HL-60 (cell line): ENCODE measurements at regions not wholly inside any gene's neighbourhood (a gene's known extent, or its start where the extent isn't known, plus 50 kb on each side); places are given as distances from the start of the nearest gene placed in this dataset.

ENCODE experiments used
- DNase-seq, 2 experiments: peaks; one replicate each; pipeline ENCODE4 v3.0.0-alpha.2; 2010 to 2020; ENCODE audit warnings: low read depth in 1 of 2, low spot score in 1 of 2
- H3K27ac ChIP-seq: fragments of 250-450 bp; sonication (Bioruptor Pico); replicated peaks from 2 replicates; pipeline ENCODE4 v1.5.1; 2020; ENCODE audit warnings: mild to moderate bottlenecking, moderate library complexity
- H3K27me3 ChIP-seq: fragments of 250-450 bp; sonication (Bioruptor Pico); 2 replicates; pipeline ENCODE4 v1.5.1; 2021; ENCODE audit warnings: mild to moderate bottlenecking, moderate library complexity; ENCODE audit not compliant: insufficient read depth, poor library complexity, severe bottlenecking
- H3K4me3 ChIP-seq: replicated peaks from 2 replicates; pipeline ENCODE4 v1.5.1; 2011; ENCODE audit warnings: mild to moderate bottlenecking, control low read depth, low read length; ENCODE audit not compliant: insufficient read depth
- GABPA ChIP-seq: IDR thresholded peaks from 2 replicates; pipeline ENCODE4 v1.6.1; 2012; ENCODE audit warnings: low read depth
- POLR2AphosphoS5 ChIP-seq: IDR thresholded peaks from 2 replicates; pipeline ENCODE4 v1.6.1; 2012; ENCODE audit warnings: low read depth
- SPI1 ChIP-seq: IDR thresholded peaks from 2 replicates; pipeline ENCODE4 v1.6.1; 2012; ENCODE audit warnings: low read depth, mild to moderate bottlenecking, borderline replicate concordance
- TF ChIP-seq, protein P1 (sequence below): IDR thresholded peaks from 2 replicates; pipeline ENCODE4 v1.6.1; 2012; ENCODE audit warnings: low read depth; ENCODE audit not compliant: insufficient replicate concordance
- TF ChIP-seq, protein P2 (sequence below): IDR thresholded peaks from one replicate; pipeline ENCODE4 v1.5.1; 2011; ENCODE audit warnings: low read length, control low read depth, inconsistent platforms; ENCODE audit not compliant: insufficient read depth

DNA sequence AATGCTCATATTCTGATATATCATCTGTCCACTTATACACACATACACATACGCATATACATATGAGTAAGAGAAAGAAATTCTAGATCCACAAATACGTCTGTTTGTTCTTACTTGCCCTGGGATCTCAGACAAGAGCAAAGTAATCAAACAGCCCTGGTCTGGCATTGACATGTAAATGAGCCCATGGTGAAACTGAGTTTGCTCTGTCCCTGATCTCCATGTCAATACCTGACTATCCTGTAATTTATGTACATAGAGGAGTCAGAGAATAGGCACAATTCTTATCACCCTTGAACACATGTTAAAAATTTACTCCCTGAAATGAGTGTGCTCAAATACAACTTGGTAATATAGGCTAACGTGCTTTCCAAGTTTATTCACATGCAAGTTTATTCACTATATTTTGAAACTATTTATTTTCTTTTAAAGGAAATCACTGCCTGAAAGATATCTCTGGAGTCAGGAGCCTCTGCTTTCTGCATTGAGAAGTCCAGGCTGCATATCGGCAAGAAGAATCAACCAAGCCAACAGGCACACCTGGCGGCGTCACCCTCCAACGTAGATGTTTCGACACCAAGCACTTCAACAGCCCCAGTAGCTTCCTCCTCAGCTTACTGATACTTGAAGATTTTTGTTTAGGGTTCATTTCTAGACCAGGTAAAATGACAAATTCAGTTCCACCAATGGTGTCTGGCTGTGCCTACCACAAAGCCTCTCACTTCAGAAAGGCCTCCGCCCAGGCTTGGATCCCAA, 100.6 kb downstream of the CMPK2 start:
- H3K4me3 ChIP-seq: no peak overlapping the region
- no peak overlapping the region for H3K27ac ChIP-seq
- TF ChIP-seq GABPA: no peak
- TF ChIP-seq, protein P1, sequence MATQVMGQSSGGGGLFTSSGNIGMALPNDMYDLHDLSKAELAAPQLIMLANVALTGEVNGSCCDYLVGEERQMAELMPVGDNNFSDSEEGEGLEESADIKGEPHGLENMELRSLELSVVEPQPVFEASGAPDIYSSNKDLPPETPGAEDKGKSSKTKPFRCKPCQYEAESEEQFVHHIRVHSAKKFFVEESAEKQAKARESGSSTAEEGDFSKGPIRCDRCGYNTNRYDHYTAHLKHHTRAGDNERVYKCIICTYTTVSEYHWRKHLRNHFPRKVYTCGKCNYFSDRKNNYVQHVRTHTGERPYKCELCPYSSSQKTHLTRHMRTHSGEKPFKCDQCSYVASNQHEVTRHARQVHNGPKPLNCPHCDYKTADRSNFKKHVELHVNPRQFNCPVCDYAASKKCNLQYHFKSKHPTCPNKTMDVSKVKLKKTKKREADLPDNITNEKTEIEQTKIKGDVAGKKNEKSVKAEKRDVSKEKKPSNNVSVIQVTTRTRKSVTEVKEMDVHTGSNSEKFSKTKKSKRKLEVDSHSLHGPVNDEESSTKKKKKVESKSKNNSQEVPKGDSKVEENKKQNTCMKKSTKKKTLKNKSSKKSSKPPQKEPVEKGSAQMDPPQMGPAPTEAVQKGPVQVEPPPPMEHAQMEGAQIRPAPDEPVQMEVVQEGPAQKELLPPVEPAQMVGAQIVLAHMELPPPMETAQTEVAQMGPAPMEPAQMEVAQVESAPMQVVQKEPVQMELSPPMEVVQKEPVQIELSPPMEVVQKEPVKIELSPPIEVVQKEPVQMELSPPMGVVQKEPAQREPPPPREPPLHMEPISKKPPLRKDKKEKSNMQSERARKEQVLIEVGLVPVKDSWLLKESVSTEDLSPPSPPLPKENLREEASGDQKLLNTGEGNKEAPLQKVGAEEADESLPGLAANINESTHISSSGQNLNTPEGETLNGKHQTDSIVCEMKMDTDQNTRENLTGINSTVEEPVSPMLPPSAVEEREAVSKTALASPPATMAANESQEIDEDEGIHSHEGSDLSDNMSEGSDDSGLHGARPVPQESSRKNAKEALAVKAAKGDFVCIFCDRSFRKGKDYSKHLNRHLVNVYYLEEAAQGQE: no peak
- TF ChIP-seq, protein P2, sequence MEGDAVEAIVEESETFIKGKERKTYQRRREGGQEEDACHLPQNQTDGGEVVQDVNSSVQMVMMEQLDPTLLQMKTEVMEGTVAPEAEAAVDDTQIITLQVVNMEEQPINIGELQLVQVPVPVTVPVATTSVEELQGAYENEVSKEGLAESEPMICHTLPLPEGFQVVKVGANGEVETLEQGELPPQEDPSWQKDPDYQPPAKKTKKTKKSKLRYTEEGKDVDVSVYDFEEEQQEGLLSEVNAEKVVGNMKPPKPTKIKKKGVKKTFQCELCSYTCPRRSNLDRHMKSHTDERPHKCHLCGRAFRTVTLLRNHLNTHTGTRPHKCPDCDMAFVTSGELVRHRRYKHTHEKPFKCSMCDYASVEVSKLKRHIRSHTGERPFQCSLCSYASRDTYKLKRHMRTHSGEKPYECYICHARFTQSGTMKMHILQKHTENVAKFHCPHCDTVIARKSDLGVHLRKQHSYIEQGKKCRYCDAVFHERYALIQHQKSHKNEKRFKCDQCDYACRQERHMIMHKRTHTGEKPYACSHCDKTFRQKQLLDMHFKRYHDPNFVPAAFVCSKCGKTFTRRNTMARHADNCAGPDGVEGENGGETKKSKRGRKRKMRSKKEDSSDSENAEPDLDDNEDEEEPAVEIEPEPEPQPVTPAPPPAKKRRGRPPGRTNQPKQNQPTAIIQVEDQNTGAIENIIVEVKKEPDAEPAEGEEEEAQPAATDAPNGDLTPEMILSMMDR: no peak
- TF ChIP-seq SPI1: no peak
- TF ChIP-seq POLR2AphosphoS5: no peak
- no peaks in the 10 kb centered on the region for H3K27me3 ChIP-seq
- DNase-seq: no peak

DNA sequence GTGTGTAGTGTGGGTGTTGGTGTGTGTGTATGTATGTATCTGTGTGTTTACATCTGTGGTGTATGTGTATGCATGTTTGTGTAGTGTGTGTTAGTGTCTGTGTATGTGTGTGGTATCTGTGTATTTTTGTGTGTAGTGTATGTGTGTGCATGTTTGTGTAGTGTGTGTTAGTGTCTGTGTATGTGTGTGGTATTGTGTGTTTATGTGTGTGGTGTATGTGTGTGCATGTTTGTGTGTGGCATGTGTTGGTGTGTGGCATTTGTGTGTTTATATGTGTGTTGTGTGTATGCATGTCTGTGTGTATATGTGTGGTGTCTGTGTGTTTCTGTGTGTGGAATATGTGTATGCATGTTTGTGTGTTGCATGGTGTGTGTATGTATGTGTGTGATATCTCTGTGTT, 96.4 kb downstream of the CMPK2 start:
- no peak for DNase-seq
- TF ChIP-seq GABPA (no peak), POLR2AphosphoS5 (no peak), SPI1 (no peak)
- TF ChIP-seq, protein P2: no peak
- TF ChIP-seq, protein P1: no peak
- H3K27ac ChIP-seq: no peak overlapping the region
- peaks cover 8% of the 10 kb centered on the region for H3K27me3 ChIP-seq
- H3K4me3 ChIP-seq: no peak overlapping the region

DNA sequence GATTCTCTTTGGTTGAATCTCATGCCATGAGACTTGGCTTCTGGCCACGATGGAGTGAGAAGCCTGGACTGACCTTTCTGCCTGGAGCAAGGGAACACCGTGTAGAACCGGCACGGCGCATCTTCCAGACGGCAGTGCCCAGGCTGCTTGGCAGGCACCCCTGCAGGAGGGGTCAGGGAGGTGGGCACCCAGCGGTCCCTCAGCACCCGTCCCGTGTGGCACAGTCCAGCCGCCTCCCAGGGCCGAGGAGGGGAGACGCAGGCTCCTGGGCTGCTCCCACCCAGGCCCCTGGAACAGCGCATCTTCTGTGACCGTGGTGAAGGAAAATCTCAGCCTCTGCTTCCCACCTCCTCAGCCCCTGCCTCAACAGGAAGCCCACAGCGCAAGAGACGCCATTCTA, 95.7 kb downstream of the CMPK2 start:
- H3K27me3 ChIP-seq: peaks cover 11% of the 10 kb centered on the region
- TF ChIP-seq GABPA (no peak), POLR2AphosphoS5 (no peak), SPI1 (no peak)
- TF ChIP-seq, protein P1: no peak
- TF ChIP-seq, protein P2: no peak
- DNase-seq: no peak
- H3K4me3 ChIP-seq: no peak overlapping the region
- H3K27ac ChIP-seq: no peak overlapping the region
